HFF-Myc (cell line): ENCODE measurements at regions not wholly inside any gene's neighbourhood (a gene's known extent, or its start where the extent isn't known, plus 50 kb on each side); places are given as distances from the start of the nearest gene placed in this dataset.

ENCODE experiments used
- DNase-seq: peaks from one replicate; pipeline ENCODE4 v3.0.0-alpha.2; 2011; ENCODE audit warnings: low read depth; ENCODE audit errors: extremely low read depth
- H3K4me3 ChIP-seq: replicated peaks from 2 replicates; pipeline ENCODE4 v1.5.1; 2011; ENCODE audit warnings: low read depth, mild to moderate bottlenecking, control low read depth, low read length
- TF ChIP-seq, protein P1 (sequence below): IDR thresholded peaks from 2 replicates; pipeline ENCODE4 v1.5.1; 2012; ENCODE audit warnings: mild to moderate bottlenecking, low read depth, low read length, control low read depth; ENCODE audit errors: missing control alignments

DNA sequence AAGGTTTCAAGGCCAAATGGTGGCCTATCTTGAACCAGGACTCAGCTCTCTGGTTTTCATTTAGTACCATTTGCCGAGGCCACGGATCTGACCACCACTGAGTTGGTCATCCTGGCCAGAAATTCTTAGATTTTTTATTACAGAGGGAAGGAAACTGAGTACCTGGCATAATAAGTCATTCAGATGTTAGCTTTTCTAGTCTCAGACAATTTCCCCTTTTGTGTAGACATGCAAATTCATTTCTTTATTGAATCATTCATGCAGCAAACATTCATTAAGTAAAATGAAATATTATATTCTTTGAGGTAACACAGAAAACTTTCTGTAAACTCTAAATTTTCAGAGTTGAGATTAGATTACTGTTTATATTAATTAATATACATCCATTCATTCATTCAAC lies 223.7 kb downstream of the PDCD6IP start:
- DNase-seq, result no peak
- no peak overlapping the region for H3K4me3 ChIP-seq
- TF ChIP-seq, protein P1, sequence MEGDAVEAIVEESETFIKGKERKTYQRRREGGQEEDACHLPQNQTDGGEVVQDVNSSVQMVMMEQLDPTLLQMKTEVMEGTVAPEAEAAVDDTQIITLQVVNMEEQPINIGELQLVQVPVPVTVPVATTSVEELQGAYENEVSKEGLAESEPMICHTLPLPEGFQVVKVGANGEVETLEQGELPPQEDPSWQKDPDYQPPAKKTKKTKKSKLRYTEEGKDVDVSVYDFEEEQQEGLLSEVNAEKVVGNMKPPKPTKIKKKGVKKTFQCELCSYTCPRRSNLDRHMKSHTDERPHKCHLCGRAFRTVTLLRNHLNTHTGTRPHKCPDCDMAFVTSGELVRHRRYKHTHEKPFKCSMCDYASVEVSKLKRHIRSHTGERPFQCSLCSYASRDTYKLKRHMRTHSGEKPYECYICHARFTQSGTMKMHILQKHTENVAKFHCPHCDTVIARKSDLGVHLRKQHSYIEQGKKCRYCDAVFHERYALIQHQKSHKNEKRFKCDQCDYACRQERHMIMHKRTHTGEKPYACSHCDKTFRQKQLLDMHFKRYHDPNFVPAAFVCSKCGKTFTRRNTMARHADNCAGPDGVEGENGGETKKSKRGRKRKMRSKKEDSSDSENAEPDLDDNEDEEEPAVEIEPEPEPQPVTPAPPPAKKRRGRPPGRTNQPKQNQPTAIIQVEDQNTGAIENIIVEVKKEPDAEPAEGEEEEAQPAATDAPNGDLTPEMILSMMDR, result no peak

DNA sequence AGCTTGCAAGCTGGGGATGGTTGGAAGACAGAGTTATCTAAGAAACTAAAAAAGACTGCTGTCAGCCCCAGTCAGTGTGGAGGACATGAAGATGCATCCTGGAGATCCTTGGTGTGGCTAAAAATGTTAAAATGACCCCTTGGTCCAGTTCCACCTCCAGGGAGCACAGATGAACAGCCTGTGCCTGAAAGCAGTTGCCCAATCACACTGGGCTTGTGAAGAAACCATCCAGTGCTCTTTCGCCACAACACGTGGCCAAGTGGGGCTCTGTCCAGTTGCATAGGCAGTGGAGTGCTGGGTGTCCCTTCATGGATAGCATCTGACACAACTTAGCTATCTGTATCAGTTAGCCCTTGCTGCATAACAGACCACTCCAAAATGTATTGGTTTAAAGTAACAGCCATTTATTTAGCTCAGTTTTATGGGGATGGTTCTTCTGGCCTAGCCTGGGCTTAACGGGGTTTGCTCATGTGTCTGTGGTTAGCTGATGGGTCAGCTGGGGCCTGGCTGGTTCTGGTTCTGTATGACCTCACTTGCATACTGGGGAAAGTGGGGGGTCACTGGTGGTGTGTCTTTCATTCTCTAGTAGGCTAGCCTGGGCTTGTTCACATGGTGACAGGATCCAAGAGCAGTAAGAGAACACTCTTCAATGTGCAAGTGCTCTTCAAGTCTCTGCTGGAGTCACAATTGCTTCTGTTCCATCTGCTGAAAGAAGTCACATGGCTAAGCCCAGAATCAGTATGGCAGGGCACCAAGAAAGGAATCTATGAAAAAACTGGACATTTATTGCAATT lies 226.2 kb downstream of the PDCD6IP start:
- DNase-seq, result no peak
- H3K4me3 ChIP-seq, result no peak overlapping the region
- TF ChIP-seq, protein P1, result no peak

DNA sequence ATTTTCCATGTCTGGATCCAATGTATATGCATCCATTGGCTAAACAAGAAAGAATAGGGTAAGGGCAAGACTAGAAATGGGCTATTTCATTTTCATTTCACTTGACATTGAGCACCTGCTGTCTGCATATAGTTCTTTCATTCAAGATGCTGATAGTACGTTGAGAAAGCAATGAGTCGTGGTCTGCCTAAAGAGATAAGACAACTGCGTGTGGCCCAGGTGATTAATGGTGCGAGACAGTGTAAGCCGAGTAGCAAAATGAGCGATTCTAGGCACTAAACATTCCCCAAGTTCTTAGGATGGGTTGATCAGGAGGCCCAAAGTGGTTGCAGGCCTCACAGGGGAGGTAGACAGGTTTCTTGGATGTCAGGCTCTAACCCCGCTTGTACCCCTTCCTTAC lies 235.4 kb downstream of the PDCD6IP start:
- DNase-seq, result no peak
- TF ChIP-seq, protein P1, result no peak

DNA sequence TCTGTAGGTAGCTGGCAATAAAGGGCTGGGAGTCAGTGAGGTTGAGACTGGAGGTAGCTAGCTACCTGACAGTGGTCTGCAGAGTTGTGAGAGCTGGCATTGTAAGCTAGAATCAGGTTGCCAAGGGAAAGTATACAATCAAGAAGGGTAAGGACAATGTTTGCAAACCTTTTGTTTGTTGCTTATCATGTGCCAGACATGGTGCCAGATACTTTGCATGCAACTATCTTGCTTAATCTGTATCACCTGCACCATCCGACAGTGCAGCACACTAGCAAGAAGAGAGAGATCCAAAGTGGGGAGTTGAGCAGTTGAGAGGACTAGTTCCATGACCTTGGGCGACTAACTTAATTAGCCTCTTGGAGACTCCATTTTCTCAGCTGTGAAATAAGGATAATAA lies 236.4 kb downstream of the PDCD6IP start:
- TF ChIP-seq, protein P1, result no peak
- no peak for DNase-seq
- no peak overlapping the region for H3K4me3 ChIP-seq

More for the DNA sequence above, 235.4 kb downstream of the PDCD6IP start:
- no peak overlapping the region for H3K4me3 ChIP-seq

DNA sequence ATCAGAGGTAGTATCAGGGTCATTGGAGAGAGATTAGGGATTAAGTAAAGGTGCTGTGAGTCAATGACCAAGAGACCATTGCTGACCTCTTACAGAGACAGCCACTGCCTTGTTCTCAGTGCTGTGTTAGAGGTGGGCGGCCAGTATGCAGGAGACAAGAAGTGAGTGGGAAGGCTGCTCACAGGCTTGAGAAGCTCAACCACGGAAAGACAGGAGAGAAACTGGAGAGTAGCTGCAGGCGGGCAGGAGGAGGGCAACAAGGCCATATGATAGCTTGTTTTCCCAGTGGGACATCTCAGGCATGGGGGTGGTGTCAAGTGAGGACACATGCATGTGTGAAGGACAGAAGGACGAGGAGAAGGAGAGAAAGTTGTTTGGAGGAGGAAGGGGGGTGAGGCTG lies 237.3 kb downstream of the PDCD6IP start:
- no peak overlapping the region for H3K4me3 ChIP-seq
- TF ChIP-seq, protein P1, result no peak
- no peak for DNase-seq

DNA sequence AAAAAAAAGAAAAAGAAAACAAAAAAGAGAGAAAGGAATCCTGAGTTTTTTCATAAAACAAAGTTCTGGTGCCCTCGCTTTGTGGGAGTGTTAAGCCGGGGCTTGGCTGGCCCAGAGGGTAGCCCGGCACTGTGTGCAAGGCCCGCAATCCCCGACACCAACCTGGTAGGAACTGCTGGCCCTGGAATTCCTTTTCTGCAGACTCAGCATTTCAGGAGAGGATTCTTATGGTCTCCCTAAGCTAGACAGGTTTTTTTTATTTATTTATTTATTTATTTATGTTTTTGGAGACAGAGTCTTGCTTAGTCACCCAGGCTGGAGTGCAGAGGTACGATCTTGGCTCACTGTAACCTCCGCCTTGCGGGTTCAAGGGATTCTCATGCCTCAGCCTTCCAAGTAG lies 238.8 kb downstream of the PDCD6IP start:
- TF ChIP-seq, protein P1, result no peak
- H3K4me3 ChIP-seq, result no peak overlapping the region
- DNase-seq, result no peak

DNA sequence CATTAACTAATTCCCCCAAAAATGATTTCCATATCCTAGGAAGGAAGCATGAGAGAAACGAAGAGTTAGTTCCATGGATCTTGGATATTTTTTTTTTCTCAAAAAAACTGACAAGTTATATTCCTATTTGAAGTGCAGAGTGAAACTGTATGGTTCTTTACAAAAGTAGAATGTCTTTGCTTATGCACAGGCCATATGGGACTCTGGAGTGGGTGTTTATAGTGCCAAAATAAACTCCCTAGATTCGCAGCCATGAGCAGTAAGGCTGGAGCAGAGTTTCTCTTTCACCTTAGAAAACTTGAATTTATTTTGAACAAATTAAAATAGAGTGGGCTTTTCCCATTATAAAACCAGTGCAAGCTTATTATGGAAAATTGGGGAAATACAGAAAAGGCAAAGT lies 239.7 kb downstream of the PDCD6IP start:
- TF ChIP-seq, protein P1, result no peak
- no peak overlapping the region for H3K4me3 ChIP-seq
- no peak for DNase-seq
